HG03571 (cell line): ENCODE measurements at regions not wholly inside any gene's neighbourhood (a gene's known extent, or its start where the extent isn't known, plus 50 kb on each side); places are given as distances from the start of the nearest gene placed in this dataset.

ENCODE experiments used
- ATAC-seq: cut with Tn5 transposase; IDR thresholded peaks from one replicate; pipeline ENCODE4 v1.9.1; 2021; ENCODE audit not compliant: unreplicated experiment

- no peak for ATAC-seq
Measured at GRCh38 chr20:52289956-52290565, 98.5 kb upstream of the ZFP64 start.

- ATAC-seq = no peak
Measured at GRCh38 chr20:52280407-52280806, 88.8 kb upstream of the ZFP64 start.

GRCh38 chr20:52279706-52280105, 88.1 kb upstream of the ZFP64 start:
- no peak for ATAC-seq

- ATAC-seq = no peak
Measured at GRCh38 chr20:52275181-52275691, 83.7 kb upstream of the ZFP64 start.

GRCh38 chr20:52270696-52271095, 79.1 kb upstream of the ZFP64 start:
- ATAC-seq = no peak

- ATAC-seq = no peak
Measured at GRCh38 chr20:52270001-52270606, 78.5 kb upstream of the ZFP64 start.

- no peak for ATAC-seq
Measured at GRCh38 chr20:52269321-52269720, 77.7 kb upstream of the ZFP64 start.

GRCh38 chr20:52268184-52268749, 76.7 kb upstream of the ZFP64 start:
- ATAC-seq = no peak

GRCh38 chr20:52267418-52267817, 75.8 kb upstream of the ZFP64 start:
- ATAC-seq = no peak

- ATAC-seq = no peak
Measured at GRCh38 chr20:52263757-52264156, 72.2 kb upstream of the ZFP64 start.

GRCh38 chr20:52261792-52262191, 70.2 kb upstream of the ZFP64 start:
- no peak for ATAC-seq

- ATAC-seq = no peak
Measured at GRCh38 chr20:52259295-52259694, 67.7 kb upstream of the ZFP64 start.

- ATAC-seq = no peak
Measured at GRCh38 chr20:52256454-52256853, 64.9 kb upstream of the ZFP64 start.

- ATAC-seq = no peak
Measured at GRCh38 chr20:52252664-52253063, 61.1 kb upstream of the ZFP64 start.

GRCh38 chr20:52251827-52252226, 60.2 kb upstream of the ZFP64 start:
- ATAC-seq = no peak

- no peak for ATAC-seq
Measured at GRCh38 chr20:52251136-52251700, 59.6 kb upstream of the ZFP64 start.

- ATAC-seq = no peak
Measured at GRCh38 chr20:52247548-52247947, 56.0 kb upstream of the ZFP64 start.

- no peak for ATAC-seq
Measured at GRCh38 chr20:52246366-52246765, 54.8 kb upstream of the ZFP64 start.

GRCh38 chr20:52244702-52245101, 53.1 kb upstream of the ZFP64 start:
- ATAC-seq = no peak

GRCh38 chr20:52242237-52243230, 51.0 kb upstream of the ZFP64 start:
- no peak for ATAC-seq
